ENCODE measurements at regions not wholly inside any gene's neighbourhood (a gene's known extent, or its start where the extent isn't known, plus 50 kb on each side); places are given as distances from the start of the nearest gene placed in this dataset.

DNA sequence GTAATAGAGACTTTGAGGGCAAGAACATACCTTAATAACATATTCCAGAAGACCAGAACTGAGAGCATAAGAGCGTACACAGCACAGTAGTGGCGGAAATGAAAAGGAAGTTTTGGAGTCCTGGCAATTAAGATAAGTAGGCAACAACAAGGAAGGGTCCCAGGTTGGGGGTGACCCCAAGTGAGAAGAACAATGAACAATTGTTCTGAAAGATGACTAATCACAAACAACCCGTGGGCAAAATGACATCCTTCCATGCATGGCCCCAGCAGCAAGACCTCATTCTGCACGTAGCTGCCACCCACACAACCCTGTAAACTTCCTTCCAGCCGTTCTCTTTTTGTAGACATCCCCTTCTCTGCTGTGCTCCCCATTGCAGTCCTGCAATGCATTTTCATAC, 384.4 kb upstream of the PABPC4L start:
- Mint-ChIP-seq H3K9me3 (no peaks in the 10 kb centered on the region), H3K27ac (no peak overlapping the region), H3K4me1 (no peaks in the 10 kb centered on the region), H3K4me3 (no peak overlapping the region), H3K36me3 (ENCODE audit: low read depth) (no peaks in the 10 kb centered on the region), H3K27me3 (no peaks in the 10 kb centered on the region)
- DNase-seq: no peak
- ChIA-PET POLR2A (no interaction called here), CTCF (no interaction called here)

GRCh38 chr4:134567461-134567860, 365.9 kb upstream of the PABPC4L start:
- H3K27me3 Mint-ChIP-seq: no peaks in the 10 kb centered on the region
- no peak overlapping the region for H3K4me3 Mint-ChIP-seq
- H3K36me3 Mint-ChIP-seq (ENCODE audit: low read depth): no peaks in the 10 kb centered on the region
- H3K4me1 Mint-ChIP-seq: no peaks in the 10 kb centered on the region
- no peak overlapping the region for H3K27ac Mint-ChIP-seq
- POLR2A ChIA-PET: no interaction called here
- CTCF ChIA-PET: no interaction called here
- DNase-seq: no peak
- no peaks in the 10 kb centered on the region for H3K9me3 Mint-ChIP-seq

DNA sequence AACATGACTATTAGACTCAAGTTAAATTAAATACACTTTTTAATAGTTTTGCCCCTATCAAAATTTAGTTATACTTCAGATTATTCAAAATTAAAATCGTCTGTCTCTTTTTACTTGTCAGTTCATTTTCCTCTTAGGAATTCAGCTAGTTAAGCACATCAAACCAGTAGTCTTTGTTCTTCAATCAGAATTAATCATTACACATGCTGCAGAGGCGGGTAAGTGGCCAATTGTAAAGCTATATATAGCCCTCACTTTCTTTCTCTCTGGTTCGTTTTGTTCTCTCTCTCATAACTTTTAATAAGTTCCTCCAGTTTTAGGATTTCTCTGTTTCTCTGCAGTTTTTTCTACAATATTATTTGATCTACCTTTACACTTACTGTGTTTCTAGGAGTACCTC, 359.1 kb upstream of the PABPC4L start:
- Mint-ChIP-seq H3K4me1 (no peaks in the 10 kb centered on the region), H3K4me3 (no peak overlapping the region), H3K9me3 (no peaks in the 10 kb centered on the region), H3K36me3 (ENCODE audit: low read depth) (no peaks in the 10 kb centered on the region), H3K27me3 (no peaks in the 10 kb centered on the region), H3K27ac (no peak overlapping the region)
- POLR2A ChIA-PET: no interaction called here
- CTCF ChIA-PET: no interaction called here
- DNase-seq: no peak

DNA sequence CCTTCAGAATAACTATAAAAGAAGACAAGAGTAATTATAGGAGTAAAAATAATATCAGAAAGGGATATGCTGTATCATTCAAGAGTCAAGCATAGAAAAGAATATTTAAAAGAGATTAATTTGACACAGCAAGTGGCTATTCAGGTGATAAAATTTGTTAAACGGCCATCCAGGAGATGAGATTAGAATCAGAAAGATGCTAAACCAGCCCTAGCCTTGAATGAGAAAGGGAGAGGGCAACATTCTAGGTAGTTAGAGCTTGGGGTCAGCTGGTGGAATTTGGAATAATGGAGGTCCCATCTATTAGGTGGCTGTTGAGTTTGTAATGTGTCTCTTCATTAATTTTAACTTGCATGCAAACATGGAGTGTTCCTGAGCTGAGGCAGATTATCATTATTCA, 350.5 kb upstream of the PABPC4L start:
- H3K36me3 Mint-ChIP-seq (ENCODE audit: low read depth): no peaks in the 10 kb centered on the region
- POLR2A ChIA-PET: no interaction called here
- H3K27ac Mint-ChIP-seq: no peak overlapping the region
- H3K4me1 Mint-ChIP-seq: no peaks in the 10 kb centered on the region
- H3K9me3 Mint-ChIP-seq: peaks cover 3% of the 10 kb centered on the region
- DNase-seq: no peak
- no peaks in the 10 kb centered on the region for H3K27me3 Mint-ChIP-seq
- no peak overlapping the region for H3K4me3 Mint-ChIP-seq
- CTCF ChIA-PET: no interaction called here

GRCh38 chr4:134551348-134551747, 349.8 kb upstream of the PABPC4L start:
- H3K36me3 Mint-ChIP-seq (ENCODE audit: low read depth): no peaks in the 10 kb centered on the region
- peaks cover 3% of the 10 kb centered on the region for H3K9me3 Mint-ChIP-seq
- no peak overlapping the region for H3K4me3 Mint-ChIP-seq
- no peaks in the 10 kb centered on the region for H3K27me3 Mint-ChIP-seq
- H3K4me1 Mint-ChIP-seq: no peaks in the 10 kb centered on the region
- POLR2A ChIA-PET: no interaction called here
- DNase-seq: no peak
- CTCF ChIA-PET: no interaction called here
- no peak overlapping the region for H3K27ac Mint-ChIP-seq

DNA sequence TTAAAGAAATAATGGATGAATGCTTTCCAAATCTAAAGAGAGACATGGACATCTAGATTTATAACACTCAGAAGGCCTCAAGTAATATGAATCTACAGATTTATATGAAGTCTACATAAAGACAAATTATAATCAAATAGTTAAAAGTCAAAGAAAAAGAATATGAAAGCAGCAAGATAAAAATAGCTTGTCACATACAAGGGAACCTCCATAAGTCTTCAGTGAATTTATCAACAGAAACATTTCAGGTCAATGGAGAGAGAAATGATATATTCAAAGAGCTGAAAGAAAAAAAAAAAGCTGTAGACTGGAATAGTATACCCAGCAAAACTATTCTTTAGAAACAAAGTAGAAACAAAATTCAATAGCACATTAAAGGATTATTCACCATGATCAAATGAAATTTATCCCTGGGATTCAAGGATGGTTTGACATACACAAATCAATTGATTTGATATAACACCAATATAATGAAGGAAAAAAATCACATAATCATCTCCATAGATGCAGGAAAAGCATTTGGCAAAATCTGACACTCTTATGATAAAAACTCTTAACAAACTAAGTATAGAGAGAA, 346.6 kb upstream of the PABPC4L start:
- DNase-seq: no peak
- H3K36me3 Mint-ChIP-seq (ENCODE audit: low read depth): no peaks in the 10 kb centered on the region
- no peaks in the 10 kb centered on the region for H3K4me1 Mint-ChIP-seq
- H3K4me3 Mint-ChIP-seq: no peak overlapping the region
- H3K27me3 Mint-ChIP-seq: no peaks in the 10 kb centered on the region
- H3K9me3 Mint-ChIP-seq: peaks cover 3% of the 10 kb centered on the region
- ChIA-PET CTCF (no interaction called here), POLR2A (no interaction called here)
- no peak overlapping the region for H3K27ac Mint-ChIP-seq

DNA sequence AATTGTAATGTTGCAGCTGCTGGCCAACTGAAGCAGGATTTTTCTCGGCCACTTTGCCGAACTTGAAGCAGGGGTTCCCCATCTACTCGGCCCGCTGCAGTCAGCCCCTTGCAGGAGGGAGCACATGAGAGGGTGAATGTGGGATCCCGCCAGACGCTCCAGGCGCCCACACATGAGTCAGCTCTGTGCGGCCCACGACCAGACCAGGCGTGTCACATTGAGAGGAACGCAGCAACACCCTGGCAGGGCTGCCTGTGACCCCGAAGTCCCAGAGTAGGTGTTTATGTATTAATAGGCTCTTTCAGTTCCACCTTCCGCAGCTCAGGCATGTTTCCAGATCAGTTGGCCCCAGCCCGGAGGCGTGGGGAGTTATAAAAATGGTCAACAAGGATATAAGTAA, 344.7 kb upstream of the PABPC4L start:
- CTCF ChIA-PET: no interaction called here
- POLR2A ChIA-PET: no interaction called here
- H3K36me3 Mint-ChIP-seq (ENCODE audit: low read depth): no peaks in the 10 kb centered on the region
- no peak overlapping the region for H3K4me3 Mint-ChIP-seq
- no peak overlapping the region for H3K27ac Mint-ChIP-seq
- DNase-seq: no peak
- H3K4me1 Mint-ChIP-seq: no peaks in the 10 kb centered on the region
- peaks cover 3% of the 10 kb centered on the region for H3K9me3 Mint-ChIP-seq
- no peaks in the 10 kb centered on the region for H3K27me3 Mint-ChIP-seq

GRCh38 chr4:134544303-134544770, 342.7 kb upstream of the PABPC4L start:
- ChIA-PET POLR2A (no interaction called here), CTCF (no interaction called here)
- DNase-seq: no peak
- Mint-ChIP-seq H3K36me3 (ENCODE audit: low read depth) (no peaks in the 10 kb centered on the region), H3K9me3 (peaks cover 3% of the 10 kb centered on the region), H3K4me3 (no peak overlapping the region), H3K27ac (no peak overlapping the region), H3K27me3 (no peaks in the 10 kb centered on the region), H3K4me1 (no peaks in the 10 kb centered on the region)

- ChIA-PET POLR2A (no interaction called here), CTCF (no interaction called here)
- no peak for DNase-seq
- Mint-ChIP-seq H3K9me3 (no peaks in the 10 kb centered on the region), H3K27me3 (no peaks in the 10 kb centered on the region), H3K4me1 (no peaks in the 10 kb centered on the region), H3K4me3 (no peak overlapping the region), H3K36me3 (ENCODE audit: low read depth) (no peaks in the 10 kb centered on the region), H3K27ac (no peak overlapping the region)
These were observed 339.0 kb upstream of the PABPC4L start for GRCh38 chr4:134540588-134540987.

GRCh38 chr4:134539729-134540231, 338.2 kb upstream of the PABPC4L start:
- no peaks in the 10 kb centered on the region for H3K36me3 Mint-ChIP-seq (ENCODE audit: low read depth)
- H3K27ac Mint-ChIP-seq: no peak overlapping the region
- H3K9me3 Mint-ChIP-seq: no peaks in the 10 kb centered on the region
- ChIA-PET CTCF (no interaction called here), POLR2A (no interaction called here)
- H3K27me3 Mint-ChIP-seq: no peaks in the 10 kb centered on the region
- H3K4me3 Mint-ChIP-seq: no peak overlapping the region
- H3K4me1 Mint-ChIP-seq: no peaks in the 10 kb centered on the region
- DNase-seq: no peak

- CTCF ChIA-PET: no interaction called here
- H3K4me1 Mint-ChIP-seq: no peaks in the 10 kb centered on the region
- no peak for DNase-seq
- POLR2A ChIA-PET: no interaction called here
- no peaks in the 10 kb centered on the region for H3K36me3 Mint-ChIP-seq (ENCODE audit: low read depth)
- no peak overlapping the region for H3K4me3 Mint-ChIP-seq
- no peak overlapping the region for H3K27ac Mint-ChIP-seq
- H3K9me3 Mint-ChIP-seq: no peaks in the 10 kb centered on the region
- no peaks in the 10 kb centered on the region for H3K27me3 Mint-ChIP-seq
These were observed 336.1 kb upstream of the PABPC4L start for GRCh38 chr4:134537701-134538100.

- Mint-ChIP-seq H3K27ac (no peak overlapping the region), H3K4me1 (no peaks in the 10 kb centered on the region), H3K36me3 (ENCODE audit: low read depth) (no peaks in the 10 kb centered on the region), H3K27me3 (no peaks in the 10 kb centered on the region), H3K4me3 (no peak overlapping the region), H3K9me3 (no peaks in the 10 kb centered on the region)
- POLR2A ChIA-PET: no interaction called here
- DNase-seq: no peak
- CTCF ChIA-PET: no interaction called here
These were observed 331.5 kb upstream of the PABPC4L start for GRCh38 chr4:134533068-134533467.

GRCh38 chr4:134531013-134531412, 329.4 kb upstream of the PABPC4L start:
- H3K27me3 Mint-ChIP-seq: no peaks in the 10 kb centered on the region

GRCh38 chr4:134529629-134530028, 328.0 kb upstream of the PABPC4L start:
- peaks cover 2% of the 10 kb centered on the region for H3K9me3 Mint-ChIP-seq
- no peaks in the 10 kb centered on the region for H3K36me3 Mint-ChIP-seq (ENCODE audit: low read depth)
- H3K27me3 Mint-ChIP-seq: no peaks in the 10 kb centered on the region
- H3K4me1 Mint-ChIP-seq: no peaks in the 10 kb centered on the region
- DNase-seq: no peak
- POLR2A ChIA-PET: no interaction called here
- H3K27ac Mint-ChIP-seq: no peak overlapping the region
- CTCF ChIA-PET: no interaction called here
- no peak overlapping the region for H3K4me3 Mint-ChIP-seq

More at GRCh38 chr4:134531013-134531412, 329.4 kb upstream of the PABPC4L start:
- H3K36me3 Mint-ChIP-seq (ENCODE audit: low read depth): no peaks in the 10 kb centered on the region
- ChIA-PET POLR2A (no interaction called here), CTCF (no interaction called here)
- no peaks in the 10 kb centered on the region for H3K4me1 Mint-ChIP-seq
- H3K27ac Mint-ChIP-seq: no peak overlapping the region
- H3K4me3 Mint-ChIP-seq: no peak overlapping the region
- no peak for DNase-seq
- H3K9me3 Mint-ChIP-seq: no peaks in the 10 kb centered on the region

Data from activated CD4-positive, alpha-beta T cell treated with anti-CD3 and anti-CD28 coated beads, Interleukin-2, amount 10 ng/mL, durations not matched to agents 7 days and 5 days (primary cell).